GM18505 (cell line): ENCODE measurements at regions not wholly inside any gene's neighbourhood (a gene's known extent, or its start where the extent isn't known, plus 50 kb on each side); places are given as distances from the start of the nearest gene placed in this dataset.

ENCODE experiments used
- ATAC-seq: cut with Tn5 transposase; IDR thresholded peaks from one replicate; pipeline ENCODE4 v1.9.1; 2021; ENCODE audit not compliant: unreplicated experiment
- POLR2A ChIP-seq: IDR thresholded peaks from 4 replicates; pipeline ENCODE4 v1.6.1; 2011; ENCODE audit warnings: borderline replicate concordance; ENCODE audit not compliant: insufficient read depth, insufficient read length; ENCODE audit errors: extremely low read depth

DNA sequence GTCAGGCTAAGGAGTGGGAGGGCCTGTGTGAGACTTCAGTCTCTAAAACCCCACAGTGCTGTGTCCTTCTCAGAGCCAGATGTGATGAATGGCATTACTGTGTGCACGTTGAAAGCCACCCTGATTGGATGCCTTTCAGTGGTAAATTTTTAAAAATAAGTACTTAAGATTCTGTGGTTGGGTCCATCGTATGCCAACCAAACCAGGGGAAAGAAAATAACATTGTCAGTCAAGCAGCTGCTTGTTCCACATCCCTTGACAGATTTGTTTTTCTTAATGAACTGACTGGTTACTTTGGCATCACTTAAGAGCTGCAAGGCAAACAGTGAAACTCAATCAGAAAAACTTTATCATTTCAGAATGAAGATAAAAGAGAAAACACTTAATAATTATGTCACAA lies 334.0 kb upstream of the NT5E start:
- TF ChIP-seq POLR2A, result no peak
- no peak for ATAC-seq

DNA sequence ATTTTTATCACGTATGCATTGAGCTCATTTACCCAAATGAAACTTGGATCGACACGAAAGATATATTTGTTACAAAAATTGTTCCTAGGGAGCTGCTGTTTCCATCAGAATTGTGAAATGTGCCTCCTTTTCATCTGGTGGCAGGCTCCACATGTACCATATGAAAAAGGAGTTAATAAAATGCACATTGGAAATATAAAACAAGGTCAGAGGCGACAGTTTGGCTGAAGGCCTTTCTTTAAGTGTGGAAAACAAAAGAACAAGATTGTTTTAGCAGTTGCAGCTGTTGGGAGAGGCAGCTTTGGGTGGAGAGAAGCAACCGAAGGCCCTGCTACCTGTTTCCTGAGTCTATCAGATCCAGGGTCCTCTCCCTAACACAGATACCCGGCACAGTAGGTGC lies 334.5 kb upstream of the NT5E start:
- TF ChIP-seq POLR2A, result no peak
- ATAC-seq, result no peak

DNA sequence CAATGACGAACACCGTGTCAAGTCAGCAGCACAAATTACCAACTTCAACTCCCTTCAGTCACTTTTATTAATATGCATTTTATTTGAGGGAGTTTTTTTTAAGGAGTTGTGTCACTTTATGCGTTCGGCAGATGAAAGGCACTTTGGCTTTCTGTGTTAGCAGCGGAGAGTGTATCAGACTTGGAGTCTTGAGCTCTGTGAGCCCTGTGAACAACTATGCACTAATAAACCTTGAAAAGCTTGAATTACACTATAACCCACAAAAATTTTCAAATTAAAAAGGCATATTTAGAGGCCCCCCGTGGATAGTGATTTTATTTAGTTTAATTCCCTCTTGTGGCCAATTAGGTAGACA lies 335.3 kb upstream of the NT5E start:
- no peak for TF ChIP-seq POLR2A
- no peak for ATAC-seq

DNA sequence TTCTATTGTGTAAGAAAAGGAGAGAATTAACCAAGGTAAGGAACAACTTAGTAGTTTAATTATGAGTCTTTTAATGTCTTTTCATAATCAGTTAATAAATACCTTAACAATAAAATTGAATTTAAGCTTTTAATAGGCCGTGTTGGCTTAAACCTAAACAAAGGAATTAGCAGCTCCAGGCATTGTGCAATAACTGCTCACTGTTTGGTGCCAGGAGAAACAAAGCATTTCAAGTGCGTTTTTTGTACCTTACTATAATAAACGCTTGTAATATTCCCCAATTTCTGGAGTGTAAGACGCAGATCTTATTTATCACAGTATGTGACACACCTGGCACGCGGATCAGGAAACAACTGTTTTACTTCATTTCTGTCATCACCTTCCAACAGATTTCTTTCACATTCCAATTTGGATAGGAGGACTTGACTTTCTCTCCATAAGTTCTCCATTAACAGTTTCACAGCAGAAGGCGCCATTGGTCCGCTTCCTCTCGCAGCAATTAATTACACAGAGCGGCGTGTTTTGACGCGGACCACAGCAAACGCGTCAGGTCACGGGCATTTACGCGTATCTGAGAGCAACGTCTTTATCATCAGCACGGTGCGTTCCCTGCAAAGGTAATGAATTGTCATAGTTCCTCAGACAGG lies 335.8 kb upstream of the NT5E start:
- ATAC-seq, result no peak
- no peak for TF ChIP-seq POLR2A

DNA sequence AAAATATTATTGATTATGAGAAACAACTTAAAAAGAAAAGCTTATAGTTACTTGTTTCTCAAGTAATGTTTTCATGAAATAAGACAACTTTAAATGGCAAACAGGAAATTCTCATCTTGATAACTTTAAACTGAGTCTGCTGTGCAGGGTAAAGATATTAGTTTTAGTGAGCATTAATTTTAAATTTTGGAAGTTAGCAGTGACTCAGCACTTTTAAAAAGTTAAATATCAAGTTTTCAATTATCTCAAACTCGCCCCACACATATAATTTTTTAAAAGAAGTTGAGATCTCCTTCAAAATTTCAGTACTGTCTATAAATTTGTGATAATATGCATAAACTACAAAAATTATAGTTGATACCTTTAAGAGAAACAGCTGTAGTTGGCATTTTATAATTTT lies 337.3 kb upstream of the NT5E start:
- no peak for ATAC-seq
- TF ChIP-seq POLR2A, result no peak

DNA sequence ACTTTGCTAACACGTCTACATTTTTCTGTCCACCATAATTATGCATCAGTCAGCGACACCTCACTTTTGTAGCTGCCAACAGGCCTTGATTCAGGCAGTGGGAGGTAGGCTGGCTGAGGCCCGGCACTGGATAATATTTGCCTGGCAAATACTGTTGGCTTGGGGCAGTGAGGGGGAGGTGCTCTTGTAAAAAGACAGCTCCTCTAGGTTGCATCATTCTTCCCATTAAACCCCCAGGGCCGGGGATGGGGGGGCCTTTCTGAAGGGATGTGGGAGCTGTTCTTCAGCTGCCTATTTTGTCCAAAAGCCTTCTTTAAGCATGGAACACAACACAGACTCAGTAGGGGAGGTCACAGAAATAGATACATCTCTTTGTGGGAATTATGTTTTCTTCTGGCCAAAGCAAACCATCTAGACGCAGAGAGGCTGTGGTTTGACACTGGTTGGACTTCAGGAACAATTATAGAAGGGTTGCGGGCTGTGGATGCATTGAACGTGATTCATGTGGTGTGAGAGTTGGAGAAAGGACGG lies 338.3 kb upstream of the NT5E start:
- ATAC-seq, result no peak
- no peak for TF ChIP-seq POLR2A

DNA sequence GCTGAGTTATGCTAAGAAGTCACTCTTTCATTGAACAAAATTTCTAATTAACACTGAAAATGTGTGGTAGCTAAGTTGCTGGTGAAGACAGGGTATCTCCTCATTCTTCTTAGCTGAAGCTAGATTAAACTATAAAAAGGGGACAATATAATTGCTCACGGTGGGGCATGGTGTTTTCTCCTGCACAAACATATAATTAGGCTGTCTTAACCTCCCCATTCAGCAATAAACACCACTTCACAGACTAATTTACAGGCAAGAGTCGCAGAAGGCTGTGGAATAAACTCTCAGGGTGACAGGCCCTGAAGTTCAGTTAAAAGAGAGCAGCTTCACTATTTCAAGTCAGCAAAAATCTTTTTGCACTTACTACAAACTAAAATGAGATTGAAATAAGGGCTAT lies 338.9 kb upstream of the NT5E start:
- no peak for ATAC-seq
- no peak for TF ChIP-seq POLR2A

DNA sequence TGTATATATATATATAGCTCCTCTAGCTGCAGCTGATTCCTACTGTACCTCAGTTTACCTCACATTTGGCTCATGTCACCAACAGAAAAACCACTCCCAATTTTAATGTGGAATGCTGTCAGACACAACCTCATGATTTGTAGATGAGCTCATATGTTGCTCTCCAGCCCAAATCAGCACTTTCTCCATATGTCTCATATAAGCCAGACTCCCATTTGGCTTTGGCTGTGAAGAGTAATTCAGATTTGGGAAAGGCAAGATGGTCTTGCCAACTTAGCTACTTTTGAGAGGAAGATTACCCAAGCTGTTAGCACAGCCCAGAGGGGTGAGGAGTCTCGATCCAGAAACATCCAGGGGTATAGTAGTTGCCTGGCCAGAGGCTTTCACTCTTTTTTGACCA lies 342.2 kb upstream of the NT5E start:
- no peak for TF ChIP-seq POLR2A

DNA sequence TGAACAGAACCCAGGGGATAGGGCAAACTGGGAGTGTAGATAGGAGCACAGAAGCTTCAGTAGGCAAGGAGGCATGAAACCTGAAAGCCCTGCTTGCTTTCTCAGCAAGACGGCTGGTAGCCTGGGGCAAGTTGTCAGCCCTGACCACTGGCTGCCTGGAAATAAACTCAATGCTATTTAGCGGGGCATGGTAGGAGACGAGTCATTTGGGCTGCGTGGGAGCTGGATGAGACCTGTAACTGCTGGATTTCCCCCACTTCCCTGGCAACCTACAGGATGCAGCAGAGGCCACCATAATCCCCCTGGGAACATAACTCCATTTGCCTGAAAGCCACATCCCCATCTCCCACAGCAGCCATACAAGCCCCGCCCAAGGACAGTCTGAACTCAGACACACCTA lies 332.6 kb upstream of the TBX18 start:
- no peak for ATAC-seq
- TF ChIP-seq POLR2A, result no peak

More for the DNA sequence above, 342.2 kb upstream of the NT5E start:
- ATAC-seq, result no peak

DNA sequence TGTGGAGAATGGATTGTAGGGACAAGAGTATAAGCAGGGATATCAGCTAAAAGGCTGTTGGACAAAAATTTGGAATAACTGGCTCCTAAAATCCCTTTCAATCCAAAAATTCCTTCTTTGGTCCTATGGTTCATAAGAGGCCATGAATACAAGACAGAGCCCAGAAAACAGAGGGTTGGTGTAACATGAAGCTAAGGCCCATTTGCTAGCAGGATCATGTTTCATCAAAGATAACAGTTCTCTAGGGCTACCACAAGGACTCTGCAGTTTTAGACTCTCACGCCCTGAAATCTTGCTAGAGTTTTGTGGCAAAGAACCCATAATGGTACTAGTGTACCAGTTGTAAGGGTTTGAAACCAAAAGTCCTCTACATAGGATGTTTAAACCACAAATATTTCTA lies 327.8 kb upstream of the TBX18 start:
- ATAC-seq, result no peak
- no peak for TF ChIP-seq POLR2A

DNA sequence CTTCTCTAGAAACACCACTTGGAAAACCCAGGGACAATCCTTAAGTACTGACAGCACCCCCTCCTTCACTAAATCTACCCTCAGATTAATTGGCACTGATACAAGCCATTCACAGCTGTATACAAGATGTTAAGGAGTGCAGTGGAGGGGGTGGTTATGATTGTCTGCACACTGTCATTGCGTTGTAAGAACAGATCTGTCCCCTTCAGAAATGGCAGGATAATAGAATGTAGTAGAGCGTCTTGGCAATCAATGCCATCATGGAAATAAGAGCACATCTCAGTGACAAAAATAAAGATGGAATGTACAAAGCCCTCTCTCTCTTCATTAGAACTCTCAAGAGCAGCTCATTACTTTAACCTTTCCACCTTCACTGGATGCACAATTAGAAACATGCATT lies 324.9 kb upstream of the TBX18 start:
- no peak for ATAC-seq
- no peak for TF ChIP-seq POLR2A

DNA sequence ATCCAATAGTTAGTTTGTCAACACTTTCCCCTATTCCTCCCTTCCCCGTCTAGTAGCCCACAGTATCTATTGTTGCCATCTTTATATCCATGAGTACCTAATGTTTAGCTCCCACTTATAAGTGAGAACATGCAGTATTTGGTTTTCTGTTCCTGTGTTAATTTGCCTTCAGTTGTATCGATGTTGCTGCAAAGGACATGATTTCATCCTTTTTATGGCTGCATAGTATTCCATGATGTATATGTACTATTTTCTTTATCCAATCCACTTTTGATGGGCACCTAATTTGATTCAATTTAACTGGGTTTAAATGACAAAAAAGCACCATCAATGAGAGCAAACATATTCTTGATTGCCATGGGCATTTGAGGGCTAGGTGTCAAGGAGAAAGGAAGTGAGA lies 321.5 kb upstream of the TBX18 start:
- ATAC-seq, result no peak
- TF ChIP-seq POLR2A, result no peak

DNA sequence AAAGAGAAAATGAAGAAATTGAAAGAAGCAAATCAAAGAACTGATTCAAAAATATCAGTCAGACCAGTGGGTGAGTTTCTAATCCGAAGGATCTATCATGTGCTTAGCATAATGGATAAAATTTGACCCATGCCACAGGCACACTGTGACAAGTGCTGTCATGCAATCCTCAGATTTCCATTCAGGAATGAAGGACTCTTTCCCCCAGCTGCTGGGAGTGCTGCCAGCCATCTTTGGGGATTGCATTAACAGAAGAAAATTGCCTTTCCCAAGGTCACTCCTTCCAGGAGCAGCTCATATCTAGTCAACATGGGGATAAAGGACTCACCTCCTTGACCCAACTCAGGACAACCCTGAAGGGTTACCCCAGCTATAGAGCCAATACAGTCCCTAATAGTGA lies 316.7 kb upstream of the TBX18 start:
- no peak for TF ChIP-seq POLR2A
- ATAC-seq, result no peak

DNA sequence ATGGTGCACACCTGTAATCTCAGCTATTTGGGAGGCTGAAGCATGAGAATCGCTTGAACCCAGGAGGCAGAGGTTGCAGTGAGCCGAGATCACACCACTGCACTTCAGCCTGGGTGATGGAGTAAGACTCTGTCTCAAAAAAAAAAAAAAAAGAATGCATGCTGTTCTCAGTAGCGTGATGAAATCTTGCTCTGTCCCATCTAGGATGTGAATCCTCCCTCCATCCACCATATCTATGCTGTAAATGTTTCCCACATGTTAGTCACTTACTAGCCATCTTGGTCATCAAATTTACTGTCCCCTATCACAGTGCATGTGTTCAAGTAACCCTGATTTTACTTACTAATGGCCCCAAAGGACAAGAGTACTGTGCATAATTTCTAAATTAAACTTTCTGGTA lies 315.4 kb upstream of the TBX18 start:
- TF ChIP-seq POLR2A, result no peak
- ATAC-seq, result no peak

DNA sequence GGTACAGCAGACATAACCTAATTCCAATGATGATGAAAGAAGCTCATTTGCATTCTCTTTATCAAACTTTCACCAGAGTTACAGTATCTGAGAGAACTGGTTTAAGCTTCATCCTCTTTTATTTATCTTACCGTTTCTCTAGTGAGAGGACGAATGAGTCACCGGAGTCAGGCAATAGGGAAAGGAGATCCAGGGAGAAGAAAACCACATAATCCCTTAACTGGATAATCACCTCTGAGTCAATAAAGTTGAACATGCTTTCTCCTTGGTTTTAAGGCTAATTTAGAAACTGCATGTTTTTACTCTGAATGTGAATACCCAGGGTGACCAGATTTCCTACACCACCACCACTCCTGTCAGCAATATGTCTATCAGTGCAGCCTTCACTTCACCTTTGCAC lies 313.7 kb upstream of the TBX18 start:
- no peak for TF ChIP-seq POLR2A
- ATAC-seq, result no peak
